Sigmoid colon (tissue), 4 donors: ENCODE measurements at regions not wholly inside any gene's neighbourhood (a gene's known extent, or its start where the extent isn't known, plus 50 kb on each side); places are given as distances from the start of the nearest gene placed in this dataset.

Source experiments
- CTCF ChIP-seq, 4 experiments: fragments of 450-650 bp in 3 of 4; fragments of 200-600 bp in 1 of 4; IDR thresholded peaks; one replicate each; pipeline ENCODE4 v1.5.1; 2016 to 2019; ENCODE audit warnings: antibody characterized with exemption in 4 of 4, mild to moderate bottlenecking in 3 of 4, moderate library complexity in 2 of 4
- EP300 ChIP-seq, 4 donors: sonication (generic); formaldehyde crosslinking; IDR thresholded peaks; one replicate each; pipeline ENCODE4 v1.6.1; 2017; ENCODE audit warnings: antibody characterized with exemption in 4 of 4
- POLR2A ChIP-seq, 2 donors: fragments of 450-650 bp; IDR thresholded peaks; one replicate each; pipeline ENCODE4 v1.6.1; 2016; ENCODE audit warnings: antibody characterized with exemption in 2 of 2, mild to moderate bottlenecking in 2 of 2, moderate library complexity in 2 of 2

- TF ChIP-seq CTCF (IDR thresholded peaks at IDR 0.05) (no peak), POLR2A (IDR thresholded peaks at IDR 0.05) (no peak), EP300 (IDR thresholded peaks at IDR 0.05) (no peak)
Measured at GRCh38 chr10:7039859-7040258, 371.0 kb downstream of the SFMBT2 start.
